Hepatocyte (in vitro differentiated cells): ENCODE measurements at regions not wholly inside any gene's neighbourhood (a gene's known extent, or its start where the extent isn't known, plus 50 kb on each side); places are given as distances from the start of the nearest gene placed in this dataset.

Source experiments
- DNase-seq: peaks from one replicate; pipeline ENCODE4 v3.0.0-alpha.2; 2016; ENCODE audit warnings: low spot score
- H2AFZ ChIP-seq: fragments of 200-600 bp; sonication (generic); 2 replicates; pipeline ENCODE4 v1.6.0; 2016; ENCODE audit warnings: antibody characterized with exemption, mild to moderate bottlenecking
- H3K27ac ChIP-seq: fragments of 200-600 bp; sonication (generic); 2 replicates; pipeline ENCODE4 v1.5.1; 2016; ENCODE audit warnings: mild to moderate bottlenecking
- H3K27me3 ChIP-seq: fragments of 200-600 bp; sonication (generic); 2 replicates; pipeline ENCODE4 v1.6.1; 2016
- H3K36me3 ChIP-seq: fragments of 200-600 bp; sonication (generic); replicated peaks from 2 replicates; pipeline ENCODE4 v1.5.1; 2016; ENCODE audit warnings: low read depth; ENCODE audit not compliant: insufficient read depth
- H3K4me1 ChIP-seq: fragments of 200-600 bp; sonication (generic); 2 replicates; pipeline ENCODE4 v1.5.1; 2016; ENCODE audit warnings: mild to moderate bottlenecking, moderate library complexity; ENCODE audit not compliant: insufficient read depth
- H3K4me2 ChIP-seq: fragments of 200-600 bp; sonication (generic); 2 replicates; pipeline ENCODE4 v1.6.0; 2016
- H3K4me3 ChIP-seq: fragments of 200-600 bp; sonication (generic); 2 replicates; pipeline ENCODE4 v1.5.1; 2016; ENCODE audit warnings: mild to moderate bottlenecking
- H3K79me2 ChIP-seq: fragments of 200-600 bp; sonication (generic); 2 replicates; pipeline ENCODE4 v1.6.0; 2017; ENCODE audit warnings: mild to moderate bottlenecking
- H3K9me2 ChIP-seq: fragments of 200-600 bp; sonication (generic); replicated peaks from 2 replicates; pipeline ENCODE4 v1.6.0; 2017; ENCODE audit warnings: mild to moderate bottlenecking; ENCODE audit not compliant: insufficient read depth
- H3K9me3 ChIP-seq: fragments of 200-600 bp; sonication (generic); 2 replicates; pipeline ENCODE4 v1.5.1; 2016; ENCODE audit warnings: low read depth, mild to moderate bottlenecking
- H4K20me1 ChIP-seq: fragments of 200-600 bp; sonication (generic); 2 replicates; pipeline ENCODE4 v1.6.0; 2016; ENCODE audit warnings: mild to moderate bottlenecking; ENCODE audit not compliant: insufficient read depth, poor library complexity, severe bottlenecking
- EZH2 ChIP-seq: fragments of 200-600 bp; sonication (generic); IDR thresholded peaks from 2 replicates; pipeline ENCODE4 v1.6.1; 2016; ENCODE audit warnings: antibody characterized with exemption, mild to moderate bottlenecking, borderline replicate concordance
- EZH2phosphoT487 ChIP-seq: fragments of 200-600 bp; sonication (generic); IDR thresholded peaks from one replicate; pipeline ENCODE4 v1.6.1; 2018; ENCODE audit warnings: antibody characterized with exemption, mild to moderate bottlenecking, low read depth, moderate library complexity; ENCODE audit not compliant: unreplicated experiment, severe bottlenecking
- WGBS: methylation state at CpG from one replicate; pipeline ENCODE4 v1.1.6; 2016; ENCODE audit warnings: low lambda C conversion rate; ENCODE audit errors: missing lambda C conversion rate; 5-methylcytosine and 5-hydroxymethylcytosine counted together
- TF ChIP-seq, protein P1 (sequence below): fragments of 200-600 bp; sonication (generic); IDR thresholded peaks from 2 replicates; pipeline ENCODE4 v1.5.1; 2016; ENCODE audit warnings: antibody characterized with exemption, mild to moderate bottlenecking; ENCODE audit not compliant: poor library complexity

DNA sequence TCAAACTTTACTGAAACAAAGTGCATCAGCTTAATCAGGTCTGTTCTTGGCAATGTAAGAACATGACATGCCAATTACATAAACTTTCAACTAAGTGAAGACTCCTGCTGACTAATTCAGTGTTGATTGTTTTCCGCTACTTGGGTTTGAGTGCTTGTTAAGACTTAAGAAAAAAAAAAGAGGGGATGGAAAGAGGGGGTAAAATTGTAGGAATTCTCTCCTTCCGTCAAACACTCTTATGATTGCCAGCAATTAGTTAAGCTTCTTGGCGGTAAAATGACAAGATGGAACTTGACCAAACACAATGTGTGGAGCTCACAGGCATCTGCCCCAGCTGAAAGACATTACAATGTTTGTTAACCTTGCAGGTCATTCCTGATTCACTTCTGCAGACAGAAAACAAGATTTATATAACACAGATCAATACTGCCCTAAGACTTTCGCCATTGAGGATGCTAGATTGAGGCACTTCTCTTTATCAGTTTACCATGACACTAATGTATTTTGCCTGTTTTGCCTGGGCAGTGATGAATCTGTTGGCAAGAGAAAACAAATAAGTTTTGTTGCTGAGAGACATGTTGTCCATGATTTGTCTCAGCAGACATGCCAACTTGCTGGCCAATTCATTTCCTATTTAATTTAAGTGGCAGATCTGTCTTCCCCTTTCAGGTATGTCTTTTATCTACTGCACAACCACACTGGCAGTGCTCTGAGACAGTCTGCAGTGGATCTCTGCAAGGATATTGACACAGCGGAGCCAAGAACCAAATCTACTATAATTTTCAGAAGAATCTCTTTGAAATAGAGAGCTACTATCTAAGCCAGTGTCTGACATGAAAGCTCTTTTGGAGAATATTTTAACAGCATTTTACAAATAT lies 410.0 kb upstream of the KCNH7 start:
- H3K4me2 ChIP-seq: no peak overlapping the region

DNA sequence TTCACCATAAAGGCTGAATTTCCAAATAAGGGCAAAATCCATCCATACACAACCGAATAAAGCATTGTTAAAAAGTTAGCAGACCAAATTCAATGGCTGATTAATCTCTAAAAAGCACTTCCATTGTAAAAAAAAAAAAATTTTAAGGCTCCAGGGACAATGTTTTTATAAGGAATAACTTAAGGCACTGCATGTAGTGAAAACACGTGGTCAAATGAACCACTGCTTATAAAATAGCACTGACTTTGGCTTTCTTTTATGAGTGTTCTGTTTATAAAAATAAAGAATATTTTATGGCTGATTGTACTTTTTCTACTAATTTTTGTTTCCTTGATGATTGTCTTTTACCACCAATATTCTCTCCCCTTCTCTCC lies 409.3 kb upstream of the KCNH7 start:
- H3K79me2 ChIP-seq: no peaks in the 10 kb centered on the region
- no peak overlapping the region for H3K4me2 ChIP-seq
- TF ChIP-seq, protein P1, sequence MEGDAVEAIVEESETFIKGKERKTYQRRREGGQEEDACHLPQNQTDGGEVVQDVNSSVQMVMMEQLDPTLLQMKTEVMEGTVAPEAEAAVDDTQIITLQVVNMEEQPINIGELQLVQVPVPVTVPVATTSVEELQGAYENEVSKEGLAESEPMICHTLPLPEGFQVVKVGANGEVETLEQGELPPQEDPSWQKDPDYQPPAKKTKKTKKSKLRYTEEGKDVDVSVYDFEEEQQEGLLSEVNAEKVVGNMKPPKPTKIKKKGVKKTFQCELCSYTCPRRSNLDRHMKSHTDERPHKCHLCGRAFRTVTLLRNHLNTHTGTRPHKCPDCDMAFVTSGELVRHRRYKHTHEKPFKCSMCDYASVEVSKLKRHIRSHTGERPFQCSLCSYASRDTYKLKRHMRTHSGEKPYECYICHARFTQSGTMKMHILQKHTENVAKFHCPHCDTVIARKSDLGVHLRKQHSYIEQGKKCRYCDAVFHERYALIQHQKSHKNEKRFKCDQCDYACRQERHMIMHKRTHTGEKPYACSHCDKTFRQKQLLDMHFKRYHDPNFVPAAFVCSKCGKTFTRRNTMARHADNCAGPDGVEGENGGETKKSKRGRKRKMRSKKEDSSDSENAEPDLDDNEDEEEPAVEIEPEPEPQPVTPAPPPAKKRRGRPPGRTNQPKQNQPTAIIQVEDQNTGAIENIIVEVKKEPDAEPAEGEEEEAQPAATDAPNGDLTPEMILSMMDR: no peak
- no peak for TF ChIP-seq EZH2
- TF ChIP-seq EZH2phosphoT487: no peak
- no peaks in the 10 kb centered on the region for H3K27me3 ChIP-seq
- WGBS: 58% methylated on average over 2 of the region's 2 CpGs
- no peak overlapping the region for H3K4me3 ChIP-seq
- no peak overlapping the region for H3K27ac ChIP-seq
- DNase-seq: no peak
- no peaks in the 10 kb centered on the region for H3K9me2 ChIP-seq
- H4K20me1 ChIP-seq: no peaks in the 10 kb centered on the region
- H3K4me1 ChIP-seq: no peaks in the 10 kb centered on the region
- H3K9me3 ChIP-seq: no peaks in the 10 kb centered on the region
- H3K36me3 ChIP-seq: no peaks in the 10 kb centered on the region
- H2AFZ ChIP-seq: no peak overlapping the region

More for the DNA sequence above, 410.0 kb upstream of the KCNH7 start:
- TF ChIP-seq EZH2 (no peak), EZH2phosphoT487 (no peak)
- TF ChIP-seq, protein P1: no peak
- Histone ChIP-seq H3K9me2 (no peaks in the 10 kb centered on the region), H3K4me1 (no peaks in the 10 kb centered on the region), H3K27ac (no peak overlapping the region), H3K27me3 (no peaks in the 10 kb centered on the region), H3K79me2 (no peaks in the 10 kb centered on the region), H3K9me3 (no peaks in the 10 kb centered on the region), H3K36me3 (no peaks in the 10 kb centered on the region), H3K4me3 (no peak overlapping the region), H2AFZ (no peak overlapping the region), H4K20me1 (no peaks in the 10 kb centered on the region)
- DNase-seq: no peak
- WGBS: 78% methylated on average over 5 of the region's 5 CpGs

- TF ChIP-seq, protein P1: no peak
- TF ChIP-seq EZH2phosphoT487 (no peak), EZH2 (no peak)
- Histone ChIP-seq H2AFZ (no peak overlapping the region), H3K27me3 (no peaks in the 10 kb centered on the region), H3K36me3 (no peaks in the 10 kb centered on the region), H4K20me1 (no peaks in the 10 kb centered on the region), H3K4me1 (no peaks in the 10 kb centered on the region), H3K9me3 (no peaks in the 10 kb centered on the region), H3K4me3 (no peak overlapping the region), H3K27ac (no peak overlapping the region), H3K79me2 (no peaks in the 10 kb centered on the region), H3K4me2 (no peak overlapping the region), H3K9me2 (no peaks in the 10 kb centered on the region)
- DNase-seq: no peak
- 71% methylated on average over 6 of the region's 6 CpGs for WGBS
These were observed 408.7 kb upstream of the KCNH7 start for GRCh38 chr2:163247156-163247846.
